B cell (primary cell): ENCODE measurements at regions not wholly inside any gene's neighbourhood (a gene's known extent, or its start where the extent isn't known, plus 50 kb on each side); places are given as distances from the start of the nearest gene placed in this dataset.

Source experiments
- ATAC-seq: fragments of 200-7000 bp; cut with Tn5 transposase; one replicate; pipeline ENCODE4 v1.10.0; 2021; ENCODE audit warnings: low read depth, mild to moderate bottlenecking, moderate number of reproducible peaks, moderate library complexity
- CTCF ChIA-PET: fragments of 350-600 bp; sonication (Branson Sonifier 250); formaldehyde crosslinking; loops from one replicate; lab custom pipeline; 2021; ENCODE audit warnings: antibody characterized with exemption, inconsistent platforms; lab: Charles Lee
- POLR2A ChIA-PET: fragments of 350-600 bp; sonication (Branson Sonifier 250); formaldehyde crosslinking; loops from one replicate; lab custom pipeline; 2021; ENCODE audit warnings: antibody characterized with exemption; lab: Charles Lee
- DNase-seq: peaks from one replicate; pipeline ENCODE4 v3.0.0; 2013
- H2AFZ ChIP-seq: 2 replicates; pipeline ENCODE4 v1.6.1; 2012; ENCODE audit warnings: mild to moderate bottlenecking, low read depth, low read length; ENCODE audit not compliant: insufficient read depth, poor library complexity, severe bottlenecking
- H3K27ac ChIP-seq, 2 donors: 1 replicate in 1 of 2; 2 replicates in 1 of 2; pipeline ENCODE4 v1.5.1; 2012 to 2013; ENCODE audit warnings: low read length in 2 of 2, mild to moderate bottlenecking in 2 of 2, moderate library complexity in 1 of 2
- H3K27me3 ChIP-seq, 4 experiments: fragments of 200-600 bp in 1 of 4; sonication (generic) in 1 of 4; replicated peaks in 1 of 4; 1 replicate in 2 of 4; 2 replicates in 2 of 4; pipeline versions ENCODE4 v1.6.1 to v1.7.0; 2013 to 2016; ENCODE audit warnings: low read length in 3 of 4, mild to moderate bottlenecking in 2 of 4, mixed read lengths in 1 of 4, moderate library complexity in 1 of 4; ENCODE audit not compliant: insufficient read depth in 4 of 4, control insufficient read depth in 3 of 4; ENCODE audit errors: control extremely low read depth in 1 of 4
- H3K36me3 ChIP-seq, 2 experiments: replicated peaks in 1 of 2; 1 replicate in 1 of 2; 2 replicates in 1 of 2; pipeline versions ENCODE4 v1.6.1 to v1.7.1; 2013; ENCODE audit warnings: low read length in 1 of 2; ENCODE audit not compliant: insufficient read depth in 2 of 2, control insufficient read depth in 1 of 2; ENCODE audit errors: control extremely low read depth in 1 of 2, extremely low read depth in 1 of 2
- H3K4me1 ChIP-seq, 2 donors: fragments of 200-600 bp in 1 of 2; sonication (generic) in 1 of 2; 1 replicate in 1 of 2; 2 replicates in 1 of 2; pipeline versions ENCODE4 v1.5.1 to v1.6.1; 2013 to 2017; ENCODE audit warnings: low read length in 2 of 2; ENCODE audit not compliant: control insufficient read depth in 2 of 2, insufficient read depth in 2 of 2
- H3K4me2 ChIP-seq: replicated peaks from 2 replicates; pipeline ENCODE3; 2012; ENCODE audit warnings: mild to moderate bottlenecking, low read depth, low read length; ENCODE audit not compliant: poor library complexity, severe bottlenecking
- H3K4me3 ChIP-seq, 5 experiments: fragments of 200-600 bp in 1 of 5; sonication (generic) in 1 of 5; 1 replicate in 3 of 5; 2 replicates in 2 of 5; pipeline versions ENCODE4 v1.5.1 to v1.7.0; 2011 to 2016; ENCODE audit warnings: low read length in 4 of 5, mild to moderate bottlenecking in 4 of 5, low read depth in 2 of 5, control low read depth in 1 of 5, moderate library complexity in 1 of 5; ENCODE audit not compliant: insufficient read depth in 1 of 5; ENCODE audit errors: control extremely low read depth in 1 of 5, extremely low read depth in 1 of 5
- H3K79me2 ChIP-seq: fragments of 200-600 bp; sonication (generic); one replicate; pipeline ENCODE4 v1.6.0; 2016; ENCODE audit warnings: low read length; ENCODE audit not compliant: control insufficient read depth, insufficient read depth
- H3K9ac ChIP-seq: fragments of 200-600 bp; sonication (generic); 2 replicates; pipeline ENCODE4 v1.6.1; 2017; ENCODE audit warnings: mild to moderate bottlenecking, low read length, moderate library complexity
- H3K9me3 ChIP-seq, 3 donors: one replicate each; pipeline versions ENCODE4 v1.6.1 to v1.7.1; 2013; ENCODE audit warnings: low read length in 2 of 3; ENCODE audit not compliant: control insufficient read depth in 2 of 3, insufficient read depth in 1 of 3; ENCODE audit errors: control extremely low read depth in 1 of 3
- H4K20me1 ChIP-seq: 2 replicates; pipeline ENCODE4 v1.6.0; 2012; ENCODE audit warnings: mild to moderate bottlenecking, low read length; ENCODE audit not compliant: insufficient read depth, control insufficient read depth, poor library complexity, severe bottlenecking
- H3K27ac Mint-ChIP-seq: one replicate; pipeline ENCODE4 v1.8.0; 2021; ENCODE audit warnings: mixed read lengths
- H3K27me3 Mint-ChIP-seq: one replicate; pipeline ENCODE4 v1.8.0; 2021; ENCODE audit warnings: mixed read lengths
- H3K4me1 Mint-ChIP-seq: one replicate; pipeline ENCODE4 v1.8.0; 2021; ENCODE audit warnings: mixed read lengths
- H3K4me3 Mint-ChIP-seq: one replicate; pipeline ENCODE4 v1.8.0; 2021; ENCODE audit warnings: mixed read lengths
- H3K9me3 Mint-ChIP-seq: one replicate; pipeline ENCODE4 v1.8.0; 2022; ENCODE audit warnings: mixed read lengths; ENCODE audit not compliant: insufficient read depth
- CTCF ChIP-seq: fragments of 200-600 bp; IDR thresholded peaks from one replicate; pipeline ENCODE4 v1.8.0; 2022; ENCODE audit warnings: antibody characterized with exemption, mild to moderate bottlenecking
- EZH2 ChIP-seq: IDR thresholded peaks from 2 replicates; pipeline ENCODE4 v1.6.1; 2012; ENCODE audit warnings: borderline replicate concordance, low read depth, mild to moderate bottlenecking, moderate library complexity, low read length; ENCODE audit not compliant: insufficient read depth, poor library complexity, severe bottlenecking
- WGBS: methylation state at CpG from one replicate; pipeline ENCODE4 v1.1.5; 2013; ENCODE audit warnings: missing lambda C conversion rate; ENCODE audit not compliant: insufficient coverage; 5-methylcytosine and 5-hydroxymethylcytosine counted together
- intact Hi-C: fragments of 100-400 bp; cut with micrococcal nuclease; formaldehyde crosslinking; loops from one replicate; pipeline ENCODE4 v1.10.0; 2022

DNA sequence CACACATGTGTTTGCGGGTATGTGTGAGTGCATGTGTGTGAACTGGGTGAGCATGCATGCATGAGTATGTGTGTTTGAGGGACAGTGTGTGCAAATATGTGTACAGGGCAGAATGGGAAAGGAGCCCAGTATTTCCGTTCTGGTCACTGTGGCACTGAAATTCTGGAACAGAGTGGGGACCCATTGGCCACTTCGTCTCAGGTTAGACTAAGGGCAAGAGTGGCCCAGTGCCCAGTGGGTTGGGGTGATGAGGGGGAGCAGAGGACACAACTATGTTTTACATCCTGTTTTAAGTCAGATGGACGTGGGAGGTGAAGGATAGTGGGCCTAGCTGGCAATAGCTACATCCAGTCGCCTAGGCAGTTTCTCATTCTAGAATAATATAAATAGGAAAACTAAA is 438.5 kb downstream of the DYNC2H1 start:
- 98% methylated on average over 3 of the region's 5 CpGs for WGBS

GRCh38 chr11:103548838-103549237 is 439.6 kb downstream of the DYNC2H1 start:
- Histone ChIP-seq H2AFZ (no peak overlapping the region), H4K20me1 (no peaks in the 10 kb centered on the region), H3K4me3 (no peak overlapping the region), H3K9me3 (no peaks in the 10 kb centered on the region), H3K79me2 (no peaks in the 10 kb centered on the region), H3K4me2 (no peak overlapping the region), H3K27me3 (no peaks in the 10 kb centered on the region), H3K9ac (no peak overlapping the region), H3K36me3 (no peaks in the 10 kb centered on the region), H3K27ac (no peak overlapping the region), H3K4me1 (no peaks in the 10 kb centered on the region)
- TF ChIP-seq EZH2 (no peak), CTCF (no peak)
- POLR2A ChIA-PET = no interaction called here
- H3K4me3 Mint-ChIP-seq = no peak overlapping the region
- WGBS = no CpG with 5 or more reads among the region's 1 CpG
- DNase-seq = no peak
- intact Hi-C loops = no loop called here
- CTCF ChIA-PET = no interaction called here
- H3K27me3 Mint-ChIP-seq = no peaks in the 10 kb centered on the region
- no peak for ATAC-seq
- no peaks in the 10 kb centered on the region for H3K4me1 Mint-ChIP-seq
- H3K27ac Mint-ChIP-seq = no peak overlapping the region
- H3K9me3 Mint-ChIP-seq = no peaks in the 10 kb centered on the region

More for the DNA sequence above, 438.5 kb downstream of the DYNC2H1 start:
- Mint-ChIP-seq H3K27me3 (no peaks in the 10 kb centered on the region), H3K9me3 (no peaks in the 10 kb centered on the region), H3K27ac (no peak overlapping the region), H3K4me1 (no peaks in the 10 kb centered on the region), H3K4me3 (no peak overlapping the region)
- no peak for DNase-seq
- peaks cover 0 to 4% (median under 1%) of the 10 kb centered on the region in 3 donors for H3K9me3 ChIP-seq
- POLR2A ChIA-PET = no interaction called here
- CTCF ChIA-PET = interaction anchor here (1.6 kb wide), 1 partner anchor 9 kb away, joined by 4 read pairs; no protein-coding TSS in a partner anchor
- ATAC-seq = no peak
- H4K20me1 ChIP-seq = no peaks in the 10 kb centered on the region
- no peak for TF ChIP-seq EZH2
- TF ChIP-seq CTCF = no peak
- no peak overlapping the region for H2AFZ ChIP-seq
- no peak overlapping the region for H3K4me2 ChIP-seq
- H3K36me3 ChIP-seq = no peaks in the 10 kb centered on the region
- no peak overlapping the region for H3K4me3 ChIP-seq
- H3K79me2 ChIP-seq = no peaks in the 10 kb centered on the region
- H3K9ac ChIP-seq = no peak overlapping the region
- no peaks in the 10 kb centered on the region for H3K27me3 ChIP-seq
- H3K27ac ChIP-seq = no peak overlapping the region
- intact Hi-C loops = no loop called here
- H3K4me1 ChIP-seq = no peaks in the 10 kb centered on the region
